NCI-H1417 (cell line): ENCODE measurements at regions not wholly inside any gene's neighbourhood (a gene's known extent, or its start where the extent isn't known, plus 50 kb on each side); places are given as distances from the start of the nearest gene placed in this dataset.
"Not testable (repeated sequence)": the region's sequence is repeated elsewhere in the genome, so short reads cannot be mapped to it uniquely, and the experiment has no call there.

ENCODE experiments used
- DNase-seq, 3 experiments: peaks; one replicate each; lab custom pipeline; 2025; lab: John Stamatoyannopoulos, UW

DNA sequence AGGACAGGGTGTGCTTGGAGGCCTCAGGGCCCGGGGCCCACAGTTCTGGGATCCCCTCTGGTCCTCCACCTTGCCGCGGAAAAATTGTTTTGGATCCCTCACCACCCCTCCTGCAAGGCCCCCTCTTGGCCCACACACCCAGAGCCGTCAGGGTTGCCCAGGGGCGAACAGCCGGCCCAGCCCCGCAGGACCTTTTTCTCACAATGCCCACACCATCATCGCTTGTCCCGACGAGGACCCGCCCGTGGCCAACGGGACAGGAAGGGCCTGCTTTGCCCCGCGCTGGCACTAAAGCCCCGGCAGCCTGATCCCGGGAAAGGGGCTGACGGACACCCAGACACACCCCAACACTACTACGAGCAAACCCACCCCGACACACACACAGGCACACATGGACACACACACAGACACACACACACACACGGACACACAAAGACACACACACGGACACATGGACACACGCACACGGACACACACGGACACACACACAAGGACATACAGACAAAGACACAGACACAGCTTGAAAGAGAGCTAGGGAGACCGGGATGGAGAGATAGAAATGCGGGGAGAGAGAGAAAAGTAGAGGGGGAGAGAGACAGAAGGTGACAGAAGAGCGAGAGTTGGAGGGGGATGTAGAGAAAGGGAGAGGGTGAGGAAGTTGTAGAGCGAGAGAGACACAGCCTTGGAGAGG lies 1493.5 kb upstream of the DEFB115 start:
- no peak for DNase-seq

DNA sequence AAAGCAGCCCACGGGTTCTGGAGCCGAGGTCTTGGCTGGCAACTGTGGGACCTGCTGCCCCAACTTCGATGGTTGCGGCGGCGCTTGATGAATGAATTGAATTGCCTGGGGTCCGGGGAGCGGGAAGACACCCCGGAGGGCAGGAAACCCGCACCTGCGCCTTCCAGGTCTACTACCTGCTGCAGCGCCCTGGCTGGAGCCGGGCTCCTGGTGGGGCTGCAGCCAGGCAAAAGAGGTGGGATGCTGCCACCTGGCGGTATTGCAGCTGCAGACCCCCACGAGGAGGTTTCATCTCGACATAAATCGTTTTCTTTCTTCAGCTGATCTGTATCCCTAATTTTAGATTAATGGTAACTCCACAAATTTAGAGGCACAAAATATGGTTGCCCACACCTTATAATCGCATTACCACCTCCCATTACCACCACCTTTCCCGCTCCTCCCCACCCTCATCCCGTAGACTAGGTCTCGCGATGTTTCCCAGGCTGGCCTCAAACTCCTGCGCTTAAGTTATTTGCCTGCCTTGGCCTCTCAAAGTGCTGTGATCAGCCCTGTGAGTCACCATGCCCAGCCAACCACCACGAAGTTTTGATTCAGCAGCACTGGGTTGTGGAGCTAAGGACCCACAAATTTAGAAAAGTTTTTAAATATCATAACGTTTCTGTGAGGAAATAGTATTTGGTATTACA lies 1492.4 kb upstream of the DEFB115 start:
- peak in 2 of 3 experiments; percentile 34 to 56 for DNase-seq

DNA sequence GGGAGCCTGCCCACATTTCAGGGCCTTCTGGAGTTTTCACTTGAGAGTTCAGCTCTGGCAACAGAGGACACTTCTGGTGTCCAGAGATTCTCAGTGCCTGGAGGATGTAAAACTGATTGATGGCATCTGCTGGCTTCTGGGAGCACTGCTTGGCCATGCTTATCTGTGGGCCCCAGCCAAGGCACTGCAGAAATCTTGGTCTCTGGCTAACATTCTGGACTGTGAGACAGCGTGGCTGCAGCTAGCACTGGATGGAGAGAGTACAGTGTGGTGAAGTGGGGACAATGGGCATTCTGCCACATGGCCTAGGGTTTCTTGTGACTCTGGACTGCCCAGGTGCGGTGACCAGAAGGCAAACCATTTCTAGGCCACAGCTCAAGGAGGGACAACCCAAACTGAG lies 1479.4 kb upstream of the DEFB115 start:
- not testable (repeated sequence) for DNase-seq

DNA sequence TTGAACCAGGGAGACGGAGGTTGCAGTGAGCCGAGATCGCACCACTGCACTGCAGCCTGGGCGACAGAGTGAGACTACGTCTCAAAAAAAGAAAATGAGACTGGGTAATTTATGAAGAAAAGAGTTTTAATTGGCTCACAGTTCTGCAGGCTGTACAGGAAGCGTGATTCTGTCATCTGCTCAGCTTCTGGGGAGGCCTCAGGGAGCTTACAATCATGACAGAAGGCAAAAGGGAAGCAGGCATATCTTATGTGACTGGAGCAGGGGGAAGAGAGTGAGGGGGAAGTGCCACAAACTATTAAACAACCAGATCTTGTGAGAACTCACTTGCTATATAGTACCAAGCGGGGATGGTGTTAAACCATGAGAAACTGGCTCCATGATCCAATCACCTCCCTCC lies 1476.2 kb upstream of the DEFB115 start:
- DNase-seq, result not testable (repeated sequence)

DNA sequence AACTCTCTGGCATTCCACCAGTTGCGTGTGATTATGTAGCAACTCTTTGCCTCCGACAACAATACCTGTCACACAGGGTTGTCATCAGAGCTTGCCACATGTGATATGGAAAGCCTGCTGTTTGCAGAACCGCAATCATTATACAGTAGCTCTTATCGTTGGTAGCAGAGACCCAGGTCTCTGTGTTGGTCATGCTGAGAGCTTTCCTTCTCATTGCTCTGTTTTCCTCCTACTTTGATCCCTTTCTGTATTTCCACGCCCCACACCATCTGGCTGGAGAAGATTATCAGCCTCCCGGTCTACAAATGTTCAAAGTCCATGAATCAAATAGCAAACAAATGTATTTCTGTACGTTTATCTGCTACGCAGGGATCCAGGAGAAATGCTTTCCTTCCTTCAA lies 1475.6 kb upstream of the DEFB115 start:
- not testable (repeated sequence) for DNase-seq

DNA sequence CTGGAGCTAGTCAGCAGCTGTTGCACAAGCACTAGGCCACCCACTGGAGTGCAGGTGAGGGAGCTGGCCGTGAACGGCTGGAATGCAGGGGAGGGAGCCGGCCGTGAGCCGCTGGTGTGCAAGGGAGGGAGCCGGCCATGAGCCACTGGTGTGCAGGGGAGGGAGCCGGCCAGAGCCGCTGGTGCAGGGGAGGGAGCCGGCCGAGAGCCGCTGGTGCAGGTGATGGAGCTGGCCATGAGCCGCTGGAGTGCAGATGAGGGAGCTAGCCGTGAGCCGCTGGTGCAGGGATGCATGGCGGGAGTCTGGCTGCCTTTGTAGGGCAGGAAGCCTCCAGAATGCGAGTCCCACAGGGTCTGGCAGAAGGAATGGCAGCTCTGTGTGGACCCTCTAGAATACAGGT lies 1470.0 kb upstream of the DEFB115 start:
- DNase-seq, result not testable (repeated sequence)

DNA sequence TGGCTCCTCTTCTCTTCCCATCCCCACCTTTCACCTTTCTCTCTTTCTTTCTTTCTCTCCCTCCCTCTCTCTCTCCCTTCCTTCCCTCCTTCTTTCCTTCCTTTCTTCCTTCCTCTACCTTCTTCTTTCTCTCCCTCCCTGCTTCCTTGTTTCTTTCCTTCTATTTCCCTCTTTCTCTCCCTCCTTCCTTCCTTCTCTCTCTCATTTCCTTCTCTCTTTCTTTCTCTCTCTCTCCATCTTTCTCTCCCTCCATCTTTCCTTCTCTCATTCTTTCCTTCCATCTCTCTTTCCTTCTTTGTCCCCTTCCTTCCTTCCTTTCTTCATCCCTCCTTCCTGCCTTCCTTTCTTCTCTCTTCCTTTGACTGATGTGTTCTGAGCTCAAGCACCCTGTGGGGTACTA lies 1467.0 kb upstream of the DEFB115 start:
- DNase-seq, result no peak

DNA sequence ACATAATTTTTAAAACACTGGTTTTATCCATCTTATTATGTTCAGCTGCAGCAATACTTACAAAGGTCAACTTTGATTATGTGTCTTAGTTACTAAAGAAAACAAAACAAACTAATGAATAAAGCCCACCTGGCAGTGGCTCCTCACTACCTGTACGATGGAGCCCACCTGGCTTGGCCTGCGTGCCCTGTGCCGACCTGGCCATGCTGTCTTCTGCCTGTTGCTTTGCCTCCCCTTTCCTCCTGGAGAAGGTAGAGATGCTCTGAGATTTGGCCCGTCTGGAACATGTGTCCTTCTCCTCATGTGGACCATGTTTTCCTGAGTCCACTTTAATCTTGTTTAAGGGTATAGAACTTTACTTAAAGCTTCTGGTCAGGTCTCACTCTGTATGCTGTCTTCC lies 1426.0 kb upstream of the DEFB115 start:
- not testable (repeated sequence) for DNase-seq

DNA sequence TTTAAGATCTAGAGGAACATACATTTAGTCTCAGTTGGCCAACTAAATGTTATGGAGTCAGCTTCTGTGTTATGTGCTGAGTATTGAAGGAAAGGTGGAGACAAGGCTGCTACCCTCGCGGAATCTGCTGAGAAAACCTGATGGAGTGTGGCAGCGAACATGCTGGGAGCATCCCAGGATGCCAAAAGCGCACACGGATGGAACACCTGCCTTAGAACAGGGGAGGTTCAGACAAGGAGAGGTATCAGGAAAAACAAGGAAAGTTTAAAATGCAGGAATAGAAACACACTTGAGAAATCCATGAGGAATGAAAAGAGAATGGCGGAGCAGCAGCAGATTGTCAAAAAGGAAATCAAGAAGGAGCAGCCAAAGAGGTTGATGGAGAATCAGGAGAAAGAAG lies 1389.5 kb upstream of the DEFB115 start:
- not testable (repeated sequence) for DNase-seq

DNA sequence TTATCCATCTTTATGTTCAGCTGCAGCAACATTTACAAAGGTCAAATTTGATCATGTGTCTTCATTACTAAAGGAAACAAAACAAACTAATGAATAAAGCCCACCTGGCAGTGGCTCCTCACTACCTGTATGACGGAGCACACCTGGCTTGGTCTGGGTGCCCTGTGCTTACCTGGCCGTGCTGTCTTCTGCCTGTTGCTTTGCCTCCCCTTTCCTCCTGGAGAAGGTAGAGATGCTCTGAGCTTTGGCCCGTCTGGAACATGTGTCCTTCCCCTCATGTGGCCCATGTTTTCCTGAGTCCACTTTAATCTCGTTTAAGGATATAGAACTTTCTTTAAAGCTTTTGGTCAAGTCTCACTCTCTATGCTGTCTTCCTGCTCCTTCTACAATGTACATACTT lies 1388.8 kb upstream of the DEFB115 start:
- not testable (repeated sequence) for DNase-seq

DNA sequence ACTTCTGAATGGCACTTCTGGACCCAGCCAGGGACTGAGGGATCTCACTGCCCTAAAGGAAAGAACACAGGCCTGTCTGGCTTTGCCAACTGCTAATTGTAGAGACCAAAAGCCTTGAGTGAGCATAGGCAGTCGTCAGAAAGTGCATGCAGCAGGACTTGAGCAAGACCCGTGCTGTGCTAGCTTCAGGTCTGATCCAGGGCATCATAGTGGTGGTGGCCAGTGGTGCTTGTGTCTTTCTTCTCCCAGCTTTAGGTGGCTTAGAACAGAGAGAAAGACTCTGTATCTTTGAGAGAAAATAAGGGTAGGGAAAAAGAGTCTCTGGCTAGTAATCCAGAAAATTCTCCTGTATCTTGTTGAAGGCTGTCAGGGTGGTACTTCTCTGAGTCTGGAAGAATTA lies 1385.6 kb upstream of the DEFB115 start:
- not testable (repeated sequence) for DNase-seq

DNA sequence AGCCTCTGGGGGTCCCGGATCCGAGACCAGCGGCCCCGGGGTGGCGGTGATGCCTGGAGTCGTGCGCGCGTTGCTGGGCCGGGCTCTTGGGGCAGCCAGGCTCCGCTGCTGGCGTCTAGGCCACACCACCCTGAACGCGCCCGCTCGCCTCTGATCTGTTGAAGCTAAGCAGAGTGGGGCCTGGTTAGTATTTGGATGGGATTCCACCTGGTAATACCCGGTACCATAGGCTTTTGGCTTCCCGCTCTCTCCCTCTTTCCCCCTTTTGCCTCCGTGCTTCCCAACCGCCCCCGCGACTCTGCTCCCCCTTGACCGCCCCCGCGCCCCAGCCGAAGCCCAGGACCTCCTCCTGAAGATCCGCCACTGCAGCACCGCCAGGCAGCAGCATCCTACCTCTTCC lies 1383.5 kb upstream of the DEFB115 start:
- peak in 2 of 3 experiments; percentile 24 to 43 for DNase-seq

DNA sequence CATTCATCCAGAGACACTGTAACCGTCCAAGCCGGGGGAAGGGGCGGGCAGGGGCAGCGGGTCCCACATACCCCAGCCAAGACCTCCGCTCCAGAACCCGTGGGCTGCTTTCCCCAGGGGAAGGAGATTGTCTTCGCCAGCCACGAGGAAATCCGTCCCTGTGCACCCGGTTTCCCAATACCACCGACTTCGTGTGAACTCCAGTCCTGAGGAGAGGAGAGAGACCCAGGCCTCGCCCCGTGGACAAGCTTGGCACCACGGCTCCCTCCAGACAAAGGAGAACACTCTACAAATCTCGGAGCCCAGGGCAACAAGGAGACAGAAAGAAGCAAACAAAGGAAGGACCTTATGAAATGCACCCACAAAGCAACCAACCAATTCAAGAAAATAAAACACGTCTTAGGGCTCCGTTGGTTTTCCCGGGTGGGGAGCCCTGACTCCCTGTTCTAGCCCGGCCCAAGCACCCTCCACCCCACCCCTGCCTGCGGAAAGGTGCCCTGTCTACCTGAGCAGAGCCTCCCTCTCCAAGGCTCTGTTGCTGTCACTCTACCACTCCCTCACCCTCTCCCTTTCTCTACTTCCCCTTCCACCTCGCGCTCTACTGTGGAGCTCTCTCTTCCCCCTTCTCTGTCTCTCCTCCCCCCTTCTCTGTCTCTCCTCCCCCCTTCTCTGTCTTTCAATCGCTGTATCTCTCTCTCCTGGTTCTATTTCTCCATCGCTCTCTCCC lies 1382.8 kb upstream of the DEFB115 start:
- DNase-seq, result no peak

DNA sequence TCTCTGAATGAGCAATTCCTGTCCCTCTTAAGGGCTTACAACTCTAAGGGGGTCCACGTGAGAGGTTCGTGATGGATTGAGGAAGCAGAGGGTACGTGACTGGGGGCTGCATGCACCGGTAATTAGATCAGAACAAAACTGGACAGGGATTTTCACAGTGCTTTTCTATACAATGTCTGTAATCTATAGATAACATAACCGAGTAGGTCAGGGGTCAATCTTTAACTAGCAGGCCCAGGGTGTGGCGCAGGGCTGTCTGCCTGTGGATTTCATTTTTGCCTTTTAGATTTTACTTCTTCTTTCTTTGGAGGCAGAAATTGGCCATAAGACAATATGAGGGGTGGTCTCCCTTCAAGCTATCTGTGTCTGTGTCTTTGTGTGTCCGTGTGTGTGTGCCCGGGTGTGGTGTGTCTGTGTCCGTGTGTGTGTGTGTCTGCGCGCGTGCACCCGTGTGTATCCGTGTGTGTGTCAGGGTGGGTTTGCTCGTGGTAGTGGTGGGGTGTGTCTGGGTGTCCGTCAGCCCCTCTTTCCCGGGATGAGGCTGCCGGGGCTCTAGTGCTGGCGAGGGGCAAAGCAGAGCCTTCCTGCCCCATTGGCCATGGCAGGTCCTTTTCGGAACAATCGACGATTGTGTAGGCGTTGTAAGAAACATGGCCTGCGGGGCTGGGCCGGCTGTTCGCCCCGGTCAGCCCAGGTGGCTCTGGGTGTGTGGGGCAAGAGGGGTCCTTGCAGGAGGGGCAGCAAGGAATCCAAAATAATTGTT lies 1382.0 kb upstream of the DEFB115 start:
- DNase-seq, result not testable (repeated sequence)

DNA sequence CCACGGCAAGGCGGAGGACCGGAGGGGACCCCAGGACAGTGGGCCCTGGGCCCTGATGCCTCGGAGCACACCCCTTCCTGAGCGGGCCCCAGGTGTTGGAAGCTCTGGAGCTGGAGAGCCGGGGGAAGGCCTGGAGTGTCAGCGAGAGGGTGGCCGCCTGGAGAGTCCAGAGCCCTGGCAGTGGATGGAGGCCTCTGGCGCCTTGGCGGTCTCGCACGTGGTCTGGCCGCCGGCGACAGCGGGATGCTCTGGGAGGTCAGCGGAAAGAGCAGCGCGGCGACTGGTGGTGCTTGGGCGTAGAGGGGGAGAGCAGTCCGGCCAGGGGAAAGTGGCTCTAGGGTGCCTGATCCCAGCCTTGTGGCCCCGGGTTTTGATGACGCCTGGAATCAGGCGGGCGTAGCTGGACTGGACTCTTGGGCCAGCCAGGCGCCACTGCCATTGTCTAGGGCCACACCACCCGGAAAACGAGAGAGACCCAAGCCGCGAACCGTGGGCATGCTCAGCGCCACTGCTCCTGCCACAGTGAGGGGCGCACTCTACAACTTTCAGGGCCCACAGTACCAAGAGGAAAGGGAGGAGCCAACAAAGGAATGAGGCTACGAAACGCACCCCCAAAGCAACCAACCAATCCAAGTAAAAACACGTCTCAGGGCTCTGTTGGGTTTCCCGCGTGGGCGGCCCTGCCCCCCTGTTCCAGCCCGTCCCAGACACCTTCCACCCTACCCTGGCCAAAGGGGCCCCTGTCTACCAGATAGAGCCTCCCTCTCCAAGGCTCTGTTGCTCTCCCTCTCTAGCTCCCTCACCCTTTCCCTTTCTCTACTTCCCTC lies 1381.2 kb upstream of the DEFB115 start:
- DNase-seq, result not testable (repeated sequence)

DNA sequence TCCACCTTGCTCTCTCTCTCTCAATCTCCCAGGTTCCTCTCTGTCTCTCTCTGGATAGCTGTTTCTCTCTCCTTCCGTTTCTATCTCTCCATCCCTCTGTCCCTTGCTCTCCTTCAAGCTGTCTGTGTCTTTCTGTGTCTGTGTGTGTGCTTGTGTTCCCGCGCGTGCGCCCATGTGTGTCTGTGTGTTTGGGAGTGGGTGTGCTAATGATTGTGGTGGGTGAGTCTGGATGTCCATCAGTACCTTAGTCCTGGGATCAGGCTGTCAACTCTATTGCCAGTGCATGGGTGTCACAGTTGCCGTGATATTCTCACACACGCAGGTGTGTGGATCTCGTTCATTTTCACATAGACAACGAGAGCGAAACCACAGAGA lies 1380.6 kb upstream of the DEFB115 start:
- DNase-seq, result peak in 1 of 3 experiments; percentile 23

DNA sequence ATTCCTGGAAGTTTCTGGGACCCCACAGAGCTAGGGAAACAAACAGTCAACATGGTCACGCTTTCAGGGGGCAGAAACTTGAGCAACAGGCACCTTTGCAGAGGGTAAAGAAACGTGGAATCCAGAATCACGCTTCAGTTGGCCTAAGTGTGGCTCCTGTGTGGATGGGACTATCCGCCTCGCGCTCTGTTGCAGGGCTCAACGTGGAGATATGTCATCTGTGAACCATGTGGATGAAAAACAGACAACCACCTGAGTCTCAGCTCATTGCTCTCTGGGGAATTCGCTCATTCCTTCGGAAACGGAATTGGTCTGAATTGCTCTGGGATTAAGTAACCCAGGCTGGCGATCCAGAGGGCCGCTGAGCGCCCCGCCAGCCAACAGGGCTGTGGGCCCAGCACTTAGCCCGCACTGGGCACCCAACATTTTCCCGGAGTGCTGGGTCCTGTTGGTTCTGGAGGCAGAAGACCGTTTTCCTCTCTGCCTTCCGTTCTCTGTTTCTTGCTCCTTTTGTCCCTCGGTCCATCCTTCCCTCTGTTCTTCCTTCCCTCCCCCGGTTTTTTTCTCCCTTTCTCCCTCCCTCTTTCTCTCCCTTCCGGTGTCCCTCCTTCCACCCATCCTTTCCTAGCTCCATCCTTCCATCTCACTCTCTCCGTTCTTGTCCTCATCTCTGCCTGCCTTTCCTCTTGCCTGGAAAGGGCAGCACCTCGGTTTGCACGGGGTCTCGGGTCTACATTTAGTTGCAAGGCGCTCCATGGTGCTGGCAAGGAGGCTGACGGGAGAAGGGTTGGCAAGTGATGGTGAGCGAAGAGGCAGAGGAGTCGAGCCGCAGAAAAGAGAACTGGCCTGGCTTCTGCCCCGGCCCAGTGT lies 1379.8 kb upstream of the DEFB115 start:
- peak in 1 of 3 experiments; percentile 59 for DNase-seq

DNA sequence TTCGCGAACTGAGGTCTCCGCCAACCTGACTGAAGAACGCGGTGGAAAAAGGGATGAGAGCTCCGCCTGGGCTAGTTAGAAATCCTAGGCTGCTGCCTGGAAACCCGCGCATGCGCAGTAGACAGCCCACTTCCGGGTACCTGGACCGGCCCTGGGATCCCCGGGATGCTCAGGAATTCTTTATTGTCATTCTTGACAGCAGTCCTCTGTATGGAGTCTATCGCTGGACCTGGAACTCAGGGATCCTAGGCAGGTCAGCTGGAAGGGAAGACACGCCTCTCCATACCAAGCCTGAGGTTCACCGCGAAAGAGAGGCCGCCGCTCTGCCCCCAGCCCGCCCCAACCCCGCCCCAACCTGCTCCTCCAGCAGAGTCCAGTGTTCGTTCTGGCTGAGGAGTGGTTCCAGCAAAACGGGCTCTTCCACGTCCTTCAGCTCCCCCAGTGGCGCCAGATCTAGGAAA lies 1379.2 kb upstream of the DEFB115 start:
- peak; percentile 38 to 87 (median 75) for DNase-seq

DNA sequence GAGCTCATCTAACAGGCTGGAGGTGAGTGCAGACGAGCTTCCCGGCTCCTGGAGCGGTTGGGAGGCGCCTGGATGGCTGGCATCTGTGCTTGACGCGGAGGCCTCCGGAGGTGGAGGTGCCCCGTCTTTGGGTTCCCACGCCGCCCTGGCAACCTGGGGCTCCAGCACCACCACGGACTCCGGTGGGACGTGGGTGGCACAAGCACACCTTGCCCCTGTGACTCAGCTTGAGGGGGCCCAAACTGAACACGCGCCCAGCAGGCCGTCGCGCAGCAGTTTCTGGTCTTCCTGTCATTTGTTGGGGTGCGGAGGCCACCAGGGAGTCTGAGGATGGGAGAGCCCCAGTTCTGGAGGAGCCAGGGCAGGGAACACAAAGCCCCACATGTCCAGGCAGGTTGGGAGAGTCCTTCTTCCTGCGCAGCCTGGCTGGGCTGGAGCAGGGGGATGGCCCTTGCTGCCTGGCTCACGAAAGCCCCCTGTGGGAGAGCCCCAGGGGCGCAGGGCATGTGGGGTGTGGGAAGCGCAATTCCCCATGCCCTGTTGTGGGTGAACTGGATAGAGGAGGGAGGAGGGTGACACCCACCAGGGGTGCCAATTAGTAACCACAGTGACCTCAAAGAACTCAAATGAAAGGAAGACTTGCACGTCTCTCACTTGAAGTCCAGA lies 1378.6 kb upstream of the DEFB115 start:
- no peak for DNase-seq

DNA sequence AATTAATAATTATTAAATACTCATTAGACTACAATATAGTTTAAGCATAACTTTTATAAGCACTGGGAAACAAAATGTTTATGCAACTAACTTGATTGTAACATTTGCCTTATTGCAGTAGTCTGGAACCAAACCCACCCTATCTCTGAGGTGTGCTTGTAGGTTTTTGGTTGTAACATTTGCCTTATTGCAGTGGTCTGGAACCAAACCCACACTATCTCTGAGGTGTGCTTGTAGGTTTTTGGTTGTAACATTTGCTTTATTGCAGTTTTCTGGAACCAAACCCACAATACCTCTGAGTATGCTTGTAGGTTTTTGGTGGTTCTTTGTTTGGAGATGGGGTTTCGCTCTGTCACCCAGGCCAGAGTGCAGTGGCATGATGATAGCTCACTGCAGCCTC lies 1376.4 kb upstream of the DEFB115 start:
- peak in 1 of 3 experiments; percentile 28 for DNase-seq
